BE2C (cell line): ENCODE measurements at regions not wholly inside any gene's neighbourhood (a gene's known extent, or its start where the extent isn't known, plus 50 kb on each side); places are given as distances from the start of the nearest gene placed in this dataset.

Source experiments
- DNase-seq: peaks from one replicate; pipeline ENCODE4 v3.0.0-alpha.2; 2020
- H3K27me3 ChIP-seq: fragments of 250-450 bp; sonication (Bioruptor Pico); 2 replicates; pipeline ENCODE4 v1.5.1; 2020; ENCODE audit warnings: mild to moderate bottlenecking
- H3K36me3 ChIP-seq: fragments of 250-450 bp; sonication (Bioruptor Pico); 2 replicates; pipeline ENCODE4 v1.5.1; 2020; ENCODE audit warnings: mild to moderate bottlenecking
- H3K4me1 ChIP-seq: fragments of 250-450 bp; sonication (Bioruptor Pico); 2 replicates; pipeline ENCODE4 v1.5.1; 2020
- H3K4me3 ChIP-seq: 2 replicates; pipeline ENCODE4 v1.5.1; 2011; ENCODE audit warnings: low read depth, low read length
- H3K9me3 ChIP-seq: fragments of 250-450 bp; sonication (Bioruptor Pico); 2 replicates; pipeline ENCODE4 v1.5.1; 2020
- TF ChIP-seq, protein P1 (sequence below): IDR thresholded peaks from 2 replicates; pipeline ENCODE4 v1.5.1; 2012; ENCODE audit warnings: mild to moderate bottlenecking, low read depth, low read length

DNA sequence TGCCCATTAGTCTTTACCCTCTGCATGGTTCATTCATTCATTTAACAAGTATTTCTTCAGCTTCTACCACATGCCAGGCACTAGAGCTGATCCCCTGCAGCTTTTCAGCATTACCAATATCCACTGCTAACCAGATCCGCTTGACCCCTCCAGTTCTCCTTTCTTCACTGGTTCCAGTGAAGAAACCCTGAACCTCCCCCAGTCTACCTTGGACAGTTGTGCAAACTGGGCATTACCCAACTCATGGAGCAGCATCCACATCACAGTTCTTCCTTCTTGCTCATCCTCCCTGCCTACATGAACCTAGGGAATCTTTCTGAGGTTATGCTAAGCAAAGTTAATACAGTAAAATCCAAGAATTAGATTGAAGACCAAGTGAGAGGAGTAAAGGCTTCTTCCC is 78.7 kb upstream of the SERP2 start:
- H3K36me3 ChIP-seq, result no peaks in the 10 kb centered on the region
- H3K27me3 ChIP-seq, result no peaks in the 10 kb centered on the region
- H3K4me3 ChIP-seq, result no peak overlapping the region
- no peak for DNase-seq
- H3K4me1 ChIP-seq, result no peaks in the 10 kb centered on the region
- TF ChIP-seq, protein P1, sequence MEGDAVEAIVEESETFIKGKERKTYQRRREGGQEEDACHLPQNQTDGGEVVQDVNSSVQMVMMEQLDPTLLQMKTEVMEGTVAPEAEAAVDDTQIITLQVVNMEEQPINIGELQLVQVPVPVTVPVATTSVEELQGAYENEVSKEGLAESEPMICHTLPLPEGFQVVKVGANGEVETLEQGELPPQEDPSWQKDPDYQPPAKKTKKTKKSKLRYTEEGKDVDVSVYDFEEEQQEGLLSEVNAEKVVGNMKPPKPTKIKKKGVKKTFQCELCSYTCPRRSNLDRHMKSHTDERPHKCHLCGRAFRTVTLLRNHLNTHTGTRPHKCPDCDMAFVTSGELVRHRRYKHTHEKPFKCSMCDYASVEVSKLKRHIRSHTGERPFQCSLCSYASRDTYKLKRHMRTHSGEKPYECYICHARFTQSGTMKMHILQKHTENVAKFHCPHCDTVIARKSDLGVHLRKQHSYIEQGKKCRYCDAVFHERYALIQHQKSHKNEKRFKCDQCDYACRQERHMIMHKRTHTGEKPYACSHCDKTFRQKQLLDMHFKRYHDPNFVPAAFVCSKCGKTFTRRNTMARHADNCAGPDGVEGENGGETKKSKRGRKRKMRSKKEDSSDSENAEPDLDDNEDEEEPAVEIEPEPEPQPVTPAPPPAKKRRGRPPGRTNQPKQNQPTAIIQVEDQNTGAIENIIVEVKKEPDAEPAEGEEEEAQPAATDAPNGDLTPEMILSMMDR, result no peak
- no peaks in the 10 kb centered on the region for H3K9me3 ChIP-seq

DNA sequence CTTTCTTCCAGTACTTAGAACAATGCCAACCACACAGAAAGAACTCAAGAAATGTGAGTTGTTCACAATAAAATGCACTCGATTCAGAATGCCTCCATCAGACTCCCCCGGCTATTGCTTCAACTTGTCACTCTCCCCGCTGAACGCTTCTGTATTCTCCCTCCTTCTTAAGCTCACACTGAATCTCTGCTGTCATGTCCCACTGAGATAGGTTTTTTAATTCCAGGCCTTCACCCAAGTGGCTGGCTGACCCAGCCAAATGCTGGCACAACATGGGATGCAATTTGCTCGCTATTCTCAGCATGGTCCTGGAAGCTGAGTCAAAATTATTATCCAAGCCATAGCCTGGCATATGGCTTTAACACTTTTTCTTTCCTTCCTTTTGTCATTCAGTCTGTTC is 76.8 kb upstream of the SERP2 start:
- no peaks in the 10 kb centered on the region; the same call in none of the 2 replicates for H3K4me1 ChIP-seq
- no peaks in the 10 kb centered on the region for H3K27me3 ChIP-seq
- DNase-seq, result no peak
- no peaks in the 10 kb centered on the region for H3K36me3 ChIP-seq
- no peak overlapping the region for H3K4me3 ChIP-seq
- H3K9me3 ChIP-seq, result no peaks in the 10 kb centered on the region
- TF ChIP-seq, protein P1, result no peak

DNA sequence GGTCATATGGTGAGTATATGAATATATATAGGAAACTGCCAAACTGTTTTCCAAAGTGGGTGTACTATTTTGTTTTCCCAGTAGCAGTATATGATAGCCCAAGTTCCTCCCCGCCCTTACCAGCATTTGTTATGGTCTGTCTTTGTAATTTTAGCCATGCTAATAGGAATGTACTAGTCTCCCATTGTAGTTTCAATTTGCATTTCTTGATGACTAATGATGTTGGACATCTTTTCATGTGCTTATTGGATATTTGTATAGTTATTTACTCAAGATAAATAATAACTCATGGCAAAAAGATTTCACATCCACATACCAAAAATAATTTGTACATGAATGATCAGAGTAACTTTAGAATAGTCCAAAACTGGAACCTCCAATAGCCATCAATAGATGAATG is 75.3 kb upstream of the SERP2 start:
- TF ChIP-seq, protein P1, result no peak
- Histone ChIP-seq H3K27me3 (no peaks in the 10 kb centered on the region), H3K4me3 (no peak overlapping the region), H3K36me3 (no peaks in the 10 kb centered on the region), H3K4me1 (peaks cover 4% of the 10 kb centered on the region), H3K9me3 (no peaks in the 10 kb centered on the region)
- DNase-seq, result no peak

DNA sequence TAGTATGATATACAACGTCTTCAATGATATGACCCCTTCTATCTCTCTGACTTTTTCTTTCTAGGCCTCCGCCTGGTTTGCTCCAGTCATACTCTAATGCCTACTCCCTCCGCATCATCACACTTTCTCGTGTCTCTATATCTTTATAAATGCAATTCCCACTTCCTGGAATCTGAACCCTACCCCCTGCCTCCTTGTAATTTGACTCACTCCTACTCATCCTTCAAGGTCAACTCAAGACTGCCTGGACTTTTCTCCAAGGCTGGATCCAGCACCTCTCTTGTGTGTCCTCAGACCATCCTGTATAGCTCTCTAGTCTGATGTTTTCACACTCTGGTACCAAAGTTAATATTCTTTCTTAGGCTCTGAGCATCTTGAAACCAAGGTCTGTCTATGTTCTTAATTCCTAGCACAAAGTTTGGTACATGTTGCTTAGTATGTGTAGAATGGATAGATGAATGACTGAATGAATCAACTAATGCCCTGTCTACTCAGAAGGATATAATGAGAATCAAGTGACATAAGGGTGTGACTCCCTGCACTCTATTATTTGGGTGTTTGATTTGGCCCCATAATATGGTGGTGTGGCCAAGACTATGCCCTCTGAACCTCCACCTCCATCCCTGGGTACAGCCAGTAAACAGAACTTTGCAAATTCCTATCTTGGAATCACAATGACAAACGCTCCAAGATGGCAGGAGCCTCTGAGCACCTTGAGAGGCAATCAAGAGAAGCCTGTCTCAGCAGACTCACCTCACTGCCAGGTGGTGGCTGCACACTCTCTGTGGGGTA is 74.3 kb upstream of the SERP2 start:
- Histone ChIP-seq H3K9me3 (no peaks in the 10 kb centered on the region), H3K27me3 (no peaks in the 10 kb centered on the region), H3K4me1 (peaks cover 14% of the 10 kb centered on the region), H3K4me3 (no peak overlapping the region), H3K36me3 (no peaks in the 10 kb centered on the region)
- DNase-seq, result no peak
- TF ChIP-seq, protein P1, result no peak

DNA sequence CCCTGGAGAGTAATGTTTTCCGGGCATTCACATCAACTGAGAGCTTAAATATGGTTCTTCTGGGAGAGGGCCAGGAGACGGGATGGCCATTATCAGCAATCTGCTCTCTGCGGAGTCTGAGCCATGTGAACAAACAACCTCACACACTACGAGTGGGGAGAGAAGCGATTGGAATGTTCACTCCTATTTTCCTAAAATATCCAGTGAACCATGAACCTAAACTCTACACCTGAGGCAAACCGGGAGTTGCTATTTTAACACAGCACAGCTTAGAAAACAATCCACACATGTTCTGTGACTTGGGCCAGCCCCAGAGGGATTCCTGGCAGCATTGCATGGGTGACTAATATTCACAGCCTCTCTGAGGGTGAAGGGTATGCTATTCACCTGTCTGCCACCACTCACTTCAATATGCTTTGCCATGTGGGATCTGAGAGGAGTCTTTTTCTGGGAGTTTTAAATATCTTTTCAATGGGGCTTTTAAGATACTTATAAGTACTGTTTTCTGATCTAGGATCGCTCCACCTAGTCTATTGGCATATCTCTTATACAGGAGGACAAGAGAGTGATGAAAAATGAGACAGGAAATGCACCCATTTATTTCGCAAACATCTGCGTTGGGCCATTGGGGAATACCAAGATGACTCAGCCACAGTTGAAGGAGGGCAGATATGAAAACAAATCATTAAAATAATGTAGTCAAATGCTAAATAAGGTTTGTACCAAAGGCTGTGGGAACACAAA is 72.6 kb upstream of the SERP2 start:
- TF ChIP-seq, protein P1, result no peak
- H3K4me3 ChIP-seq, result no peak overlapping the region
- H3K27me3 ChIP-seq, result no peaks in the 10 kb centered on the region
- peaks cover 19% of the 10 kb centered on the region for H3K4me1 ChIP-seq
- no peaks in the 10 kb centered on the region for H3K36me3 ChIP-seq
- DNase-seq, result no peak
- 0 out of 2 replicates have a peak, but pooled peaks cover 3% of the 10 kb centered on the region for H3K9me3 ChIP-seq

DNA sequence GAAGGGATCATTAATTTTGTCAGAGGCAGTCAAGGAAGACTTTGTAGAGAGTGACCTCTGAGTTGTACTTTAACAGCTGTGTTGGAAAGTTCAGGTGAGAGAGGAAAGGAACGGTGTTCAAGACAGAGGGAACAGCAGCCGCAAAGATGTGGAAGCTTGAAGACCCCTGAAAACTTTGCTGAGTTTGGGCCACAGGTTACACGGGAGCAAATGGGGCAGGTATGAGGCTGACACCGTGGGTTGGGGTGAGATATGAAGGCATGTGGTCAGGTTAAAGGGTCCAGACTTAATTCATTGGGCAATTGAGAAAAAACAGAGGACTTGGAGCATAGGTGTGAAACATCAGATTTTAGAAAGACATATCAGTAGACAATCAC is 72.0 kb upstream of the SERP2 start:
- Histone ChIP-seq H3K27me3 (no peaks in the 10 kb centered on the region), H3K9me3 (0 out of 2 replicates have a peak, but pooled peaks cover 3% of the 10 kb centered on the region), H3K36me3 (no peaks in the 10 kb centered on the region), H3K4me3 (no peak overlapping the region), H3K4me1 (peaks cover 19% of the 10 kb centered on the region)
- no peak for DNase-seq
- TF ChIP-seq, protein P1, result no peak
